GM13976 (cell line): ENCODE measurements at regions not wholly inside any gene's neighbourhood (a gene's known extent, or its start where the extent isn't known, plus 50 kb on each side); places are given as distances from the start of the nearest gene placed in this dataset.

Source experiments
- DNase-seq: peaks from one replicate; pipeline ENCODE4 v3.0.0; 2012; ENCODE audit warnings: low spot score
- CTCF ChIP-seq: IDR thresholded peaks from 2 replicates; pipeline ENCODE4 v1.5.1; 2012; ENCODE audit warnings: borderline replicate concordance, mild to moderate bottlenecking; ENCODE audit not compliant: insufficient read depth; ENCODE audit errors: extremely low read depth, missing control alignments, control extremely low read depth
- in situ Hi-C: fragments of 300-500 bp; cut with MboI; formaldehyde crosslinking; loops from one replicate; pipeline ENCODE4 v1.12.0; 2022; ENCODE audit warnings: low sequenced_read_pairs, mixed read lengths, inconsistent platforms; ENCODE audit not compliant: unreplicated experiment

- in situ Hi-C loops: no loop called here
- no peak for TF ChIP-seq CTCF
- no peak for DNase-seq
These were observed 60.3 kb upstream of the GREM2 start for GRCh38 chr1:240672132-240672811.

- DNase-seq: no peak
- in situ Hi-C loops: no loop called here
- TF ChIP-seq CTCF: no peak
These were observed 55.4 kb upstream of the GREM2 start for GRCh38 chr1:240667351-240667750.

GRCh38 chr1:240666568-240667198 lies 54.7 kb upstream of the GREM2 start:
- DNase-seq: no peak
- no peak for TF ChIP-seq CTCF
- in situ Hi-C loops: no loop called here

- no peak for TF ChIP-seq CTCF
- no peak for DNase-seq
These were observed 51.4 kb upstream of the GREM2 start for GRCh38 chr1:240663169-240663879.

More at GRCh38 chr1:240663169-240663879, 51.4 kb upstream of the GREM2 start:
- in situ Hi-C loops: no loop called here
